ENCODE measurements at regions not wholly inside any gene's neighbourhood (a gene's known extent, or its start where the extent isn't known, plus 50 kb on each side); places are given as distances from the start of the nearest gene placed in this dataset.

GRCh38 chr10:127797339-127797738 is 60.4 kb downstream of the FOXI2 start:
- H3K4me3 ChIP-seq (ENCODE audit: low read depth, low read length): no peak overlapping the region
- DNase-seq (ENCODE audit: low read depth, low spot score): peak; percentile 4
- in situ Hi-C loops (cut with HindIII; ENCODE audit: low sequenced_read_pairs): no loop called here
- TF ChIP-seq, protein P1, sequence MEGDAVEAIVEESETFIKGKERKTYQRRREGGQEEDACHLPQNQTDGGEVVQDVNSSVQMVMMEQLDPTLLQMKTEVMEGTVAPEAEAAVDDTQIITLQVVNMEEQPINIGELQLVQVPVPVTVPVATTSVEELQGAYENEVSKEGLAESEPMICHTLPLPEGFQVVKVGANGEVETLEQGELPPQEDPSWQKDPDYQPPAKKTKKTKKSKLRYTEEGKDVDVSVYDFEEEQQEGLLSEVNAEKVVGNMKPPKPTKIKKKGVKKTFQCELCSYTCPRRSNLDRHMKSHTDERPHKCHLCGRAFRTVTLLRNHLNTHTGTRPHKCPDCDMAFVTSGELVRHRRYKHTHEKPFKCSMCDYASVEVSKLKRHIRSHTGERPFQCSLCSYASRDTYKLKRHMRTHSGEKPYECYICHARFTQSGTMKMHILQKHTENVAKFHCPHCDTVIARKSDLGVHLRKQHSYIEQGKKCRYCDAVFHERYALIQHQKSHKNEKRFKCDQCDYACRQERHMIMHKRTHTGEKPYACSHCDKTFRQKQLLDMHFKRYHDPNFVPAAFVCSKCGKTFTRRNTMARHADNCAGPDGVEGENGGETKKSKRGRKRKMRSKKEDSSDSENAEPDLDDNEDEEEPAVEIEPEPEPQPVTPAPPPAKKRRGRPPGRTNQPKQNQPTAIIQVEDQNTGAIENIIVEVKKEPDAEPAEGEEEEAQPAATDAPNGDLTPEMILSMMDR (IDR thresholded peaks at IDR 0.05; ENCODE audit: low read depth, low read length): no peak

DNA sequence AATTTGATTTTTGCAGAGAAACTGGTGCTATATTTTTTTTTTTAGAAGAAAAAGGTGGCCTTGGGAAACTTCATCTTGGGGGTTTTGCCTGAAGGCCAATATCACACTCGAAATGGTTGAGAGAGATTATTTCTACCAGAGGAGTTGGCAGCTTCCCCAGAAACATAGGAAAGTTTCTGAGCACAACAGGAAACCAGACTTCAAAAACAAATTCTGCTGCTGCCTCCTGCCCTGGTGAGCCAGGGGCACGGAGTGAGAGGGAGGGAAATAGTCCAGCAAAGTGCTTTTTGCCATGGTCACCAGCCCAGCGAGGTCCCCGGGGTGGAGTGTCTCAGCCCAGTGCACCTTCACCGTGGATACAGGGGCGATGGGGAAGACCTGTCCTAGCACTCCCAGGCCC is 61.1 kb downstream of the FOXI2 start:
- DNase-seq (ENCODE audit: low read depth, low spot score): no peak
- TF ChIP-seq, protein P1 (IDR thresholded peaks at IDR 0.05; ENCODE audit: low read depth, low read length): no peak
- H3K4me3 ChIP-seq (ENCODE audit: low read depth, low read length): no peak overlapping the region
- in situ Hi-C loops (cut with HindIII; ENCODE audit: low sequenced_read_pairs): no loop called here

DNA sequence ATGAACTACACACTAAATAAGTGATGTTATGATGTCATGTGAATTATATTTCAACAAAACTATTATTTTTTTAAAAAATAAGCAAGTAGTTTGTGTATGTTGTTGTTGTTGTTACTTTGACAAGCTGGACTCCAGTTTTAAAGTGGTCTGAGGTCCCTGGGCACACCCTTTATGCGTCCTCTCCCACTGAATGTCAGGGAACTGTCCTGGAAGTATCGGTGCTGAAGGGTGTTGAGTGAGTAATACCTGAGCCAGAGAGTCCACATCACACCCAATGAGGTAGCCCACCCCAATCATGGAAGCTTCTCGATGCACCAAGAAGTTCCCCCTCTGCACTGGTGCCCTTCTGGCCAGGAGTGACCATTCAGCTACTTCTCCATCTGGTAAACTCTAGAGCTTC is 64.3 kb downstream of the FOXI2 start:
- in situ Hi-C loops (cut with HindIII; ENCODE audit: low sequenced_read_pairs): no loop called here
- TF ChIP-seq, protein P1 (IDR thresholded peaks at IDR 0.05; ENCODE audit: low read depth, low read length): no peak
- DNase-seq (ENCODE audit: low read depth, low spot score): no peak
- H3K4me3 ChIP-seq (ENCODE audit: low read depth, low read length): no peak overlapping the region

DNA sequence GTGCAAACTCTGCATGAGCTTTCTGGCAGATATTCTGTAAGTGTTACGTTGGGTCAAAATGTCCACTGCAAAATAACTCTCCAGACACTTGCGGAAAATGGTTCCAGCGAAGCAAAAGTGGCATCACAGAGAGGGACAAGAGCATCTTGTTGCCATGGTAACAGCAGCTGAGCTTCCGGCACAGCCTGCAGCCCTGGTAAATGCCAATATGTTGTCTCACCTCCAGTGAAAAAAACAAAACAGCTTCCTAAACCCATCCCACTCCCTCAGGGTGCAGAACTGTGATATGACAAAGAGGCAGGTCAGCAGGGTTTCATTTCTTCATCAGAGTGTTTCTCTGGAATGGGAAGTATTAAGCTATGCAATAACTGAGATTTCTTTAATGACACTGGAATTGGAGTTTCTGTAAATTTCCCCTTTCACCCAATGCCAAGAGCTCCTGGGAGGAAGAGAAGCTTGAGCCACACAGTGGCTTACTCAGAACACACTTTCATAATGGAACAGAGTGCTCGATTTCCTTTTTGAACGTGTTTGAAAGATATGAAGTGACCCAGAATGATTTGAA is 65.6 kb downstream of the FOXI2 start:
- H3K4me3 ChIP-seq (ENCODE audit: low read depth, low read length): no peak overlapping the region
- TF ChIP-seq, protein P1 (IDR thresholded peaks at IDR 0.05; ENCODE audit: low read depth, low read length): no peak
- in situ Hi-C loops (cut with HindIII; ENCODE audit: low sequenced_read_pairs): no loop called here
- no peak for DNase-seq (ENCODE audit: low read depth, low spot score)

- TF ChIP-seq, protein P1 (IDR thresholded peaks at IDR 0.05; ENCODE audit: low read depth, low read length): no peak
- H3K4me3 ChIP-seq (ENCODE audit: low read depth, low read length): no peak overlapping the region
- no peak for DNase-seq (ENCODE audit: low read depth, low spot score)
- in situ Hi-C loops (cut with HindIII; ENCODE audit: low sequenced_read_pairs): no loop called here
Measured at GRCh38 chr10:127804696-127805095, 67.7 kb downstream of the FOXI2 start.

GRCh38 chr10:127805950-127806349 is 69.0 kb downstream of the FOXI2 start:
- DNase-seq (ENCODE audit: low read depth, low spot score): no peak
- in situ Hi-C loops (cut with HindIII; ENCODE audit: low sequenced_read_pairs): no loop called here
- TF ChIP-seq, protein P1 (IDR thresholded peaks at IDR 0.05; ENCODE audit: low read depth, low read length): no peak
- H3K4me3 ChIP-seq (ENCODE audit: low read depth, low read length): no peak overlapping the region

DNA sequence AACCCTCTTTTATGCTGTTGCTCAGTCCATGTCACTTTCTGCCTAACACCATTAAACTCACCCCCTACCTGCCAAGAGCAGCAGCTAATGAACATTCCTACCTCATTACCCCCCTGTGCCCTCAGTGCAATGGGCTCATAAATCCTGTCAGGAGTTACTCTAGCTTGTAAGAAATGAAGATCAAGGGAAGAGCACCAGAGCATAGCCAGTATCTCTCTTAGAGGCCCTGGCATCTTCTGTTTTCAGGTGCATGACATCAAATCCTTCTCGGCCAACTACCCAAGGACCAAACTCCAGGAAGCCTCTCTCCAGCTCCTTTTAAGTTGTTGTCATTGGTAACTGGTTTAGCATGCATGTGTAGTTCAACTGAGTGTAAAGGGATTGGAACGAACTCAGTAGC is 75.1 kb downstream of the FOXI2 start:
- no peak for DNase-seq (ENCODE audit: low read depth, low spot score)
- in situ Hi-C loops (cut with HindIII; ENCODE audit: low sequenced_read_pairs): no loop called here
- TF ChIP-seq, protein P1 (IDR thresholded peaks at IDR 0.05; ENCODE audit: low read depth, low read length): no peak

More for the DNA sequence above, 75.1 kb downstream of the FOXI2 start:
- H3K4me3 ChIP-seq (ENCODE audit: low read depth, low read length): no peak overlapping the region

Data from astrocyte of the spinal cord (primary cell).